Nephron progenitor cell (in vitro differentiated cells): ENCODE measurements at regions not wholly inside any gene's neighbourhood (a gene's known extent, or its start where the extent isn't known, plus 50 kb on each side); places are given as distances from the start of the nearest gene placed in this dataset.
A peak's percentile ranks its signal among the peaks of the same experiment; 100 is the strongest.

Experiments
- DNase-seq: peaks from one replicate; pipeline ENCODE4 v3.0.0; 2021
- H3K27ac Mint-ChIP-seq: 2 replicates; pipeline ENCODE4 v1.8.0; 2021; ENCODE audit warnings: mild to moderate bottlenecking, moderate library complexity, mixed read lengths
- H3K27me3 Mint-ChIP-seq: 2 replicates; pipeline ENCODE4 v1.8.0; 2021; ENCODE audit warnings: mild to moderate bottlenecking, low read depth, mixed read lengths; ENCODE audit not compliant: poor library complexity
- H3K36me3 Mint-ChIP-seq: 2 replicates; pipeline ENCODE4 v1.8.0; 2021; ENCODE audit warnings: low read depth, mixed read lengths
- H3K4me1 Mint-ChIP-seq: 2 replicates; pipeline ENCODE4 v1.8.0; 2021; ENCODE audit warnings: mixed read lengths
- H3K4me3 Mint-ChIP-seq: 2 replicates; pipeline ENCODE4 v1.8.0; 2021; ENCODE audit warnings: mild to moderate bottlenecking, moderate library complexity, mixed read lengths
- H3K9me3 Mint-ChIP-seq: 2 replicates; pipeline ENCODE4 v1.8.0; 2021; ENCODE audit warnings: mild to moderate bottlenecking, moderate library complexity, mixed read lengths
- TF ChIP-seq, protein P1 (sequence below): fragments of 200-600 bp; sonication (generic); IDR thresholded peaks from 2 replicates; pipeline ENCODE4 v1.5.0; 2021; ENCODE audit warnings: antibody characterized with exemption

DNA sequence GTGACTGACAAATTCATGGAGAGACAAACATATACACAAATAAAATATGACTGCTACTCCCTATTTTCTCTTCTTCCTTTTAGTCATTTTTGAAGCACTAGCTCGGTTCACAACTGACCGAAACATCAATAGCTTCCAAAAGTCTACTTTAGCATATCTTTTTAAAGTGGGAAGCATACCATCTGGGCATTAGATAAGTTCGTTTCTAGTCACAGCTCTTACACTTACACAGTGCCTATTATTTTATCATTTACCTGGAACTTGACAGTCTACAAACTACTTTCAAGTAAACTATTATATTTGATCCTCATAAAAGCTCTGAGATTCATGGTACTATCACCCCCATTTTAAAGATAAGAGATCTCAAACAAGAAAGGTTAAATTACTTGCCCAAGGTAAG is 458.5 kb downstream of the LMO7 start:
- Mint-ChIP-seq H3K4me1 (no peaks in the 10 kb centered on the region), H3K27ac (no peak overlapping the region), H3K27me3 (peaks cover under 1% of the 10 kb centered on the region), H3K4me3 (no peak overlapping the region), H3K9me3 (no peaks in the 10 kb centered on the region), H3K36me3 (no peaks in the 10 kb centered on the region)
- DNase-seq, result no peak
- TF ChIP-seq, protein P1, sequence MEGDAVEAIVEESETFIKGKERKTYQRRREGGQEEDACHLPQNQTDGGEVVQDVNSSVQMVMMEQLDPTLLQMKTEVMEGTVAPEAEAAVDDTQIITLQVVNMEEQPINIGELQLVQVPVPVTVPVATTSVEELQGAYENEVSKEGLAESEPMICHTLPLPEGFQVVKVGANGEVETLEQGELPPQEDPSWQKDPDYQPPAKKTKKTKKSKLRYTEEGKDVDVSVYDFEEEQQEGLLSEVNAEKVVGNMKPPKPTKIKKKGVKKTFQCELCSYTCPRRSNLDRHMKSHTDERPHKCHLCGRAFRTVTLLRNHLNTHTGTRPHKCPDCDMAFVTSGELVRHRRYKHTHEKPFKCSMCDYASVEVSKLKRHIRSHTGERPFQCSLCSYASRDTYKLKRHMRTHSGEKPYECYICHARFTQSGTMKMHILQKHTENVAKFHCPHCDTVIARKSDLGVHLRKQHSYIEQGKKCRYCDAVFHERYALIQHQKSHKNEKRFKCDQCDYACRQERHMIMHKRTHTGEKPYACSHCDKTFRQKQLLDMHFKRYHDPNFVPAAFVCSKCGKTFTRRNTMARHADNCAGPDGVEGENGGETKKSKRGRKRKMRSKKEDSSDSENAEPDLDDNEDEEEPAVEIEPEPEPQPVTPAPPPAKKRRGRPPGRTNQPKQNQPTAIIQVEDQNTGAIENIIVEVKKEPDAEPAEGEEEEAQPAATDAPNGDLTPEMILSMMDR, result no peak

DNA sequence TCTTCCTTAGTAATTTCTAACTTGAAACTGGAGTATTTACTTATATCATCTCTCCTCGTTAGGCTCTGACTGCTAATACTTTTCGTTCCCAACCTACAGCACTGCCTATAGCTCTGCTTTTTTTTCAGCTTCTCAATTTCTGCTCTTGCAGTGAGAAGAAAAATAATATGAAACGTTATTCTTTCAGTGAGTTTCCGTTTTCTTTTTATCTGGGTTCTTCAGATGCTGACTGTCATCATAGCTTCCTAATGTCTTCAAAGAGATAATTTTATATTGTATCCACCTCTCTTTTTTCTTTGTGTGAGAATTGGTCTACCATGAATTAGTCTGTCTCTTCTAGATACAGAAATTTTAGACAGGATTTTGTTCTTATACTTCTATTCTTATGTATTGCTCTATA is 454.9 kb downstream of the LMO7 start:
- Mint-ChIP-seq H3K27me3 (no peaks in the 10 kb centered on the region), H3K27ac (no peak overlapping the region), H3K9me3 (peaks cover 18% of the 10 kb centered on the region), H3K4me3 (no peak overlapping the region), H3K4me1 (no peaks in the 10 kb centered on the region), H3K36me3 (no peaks in the 10 kb centered on the region)
- no peak for DNase-seq
- TF ChIP-seq, protein P1, result no peak

DNA sequence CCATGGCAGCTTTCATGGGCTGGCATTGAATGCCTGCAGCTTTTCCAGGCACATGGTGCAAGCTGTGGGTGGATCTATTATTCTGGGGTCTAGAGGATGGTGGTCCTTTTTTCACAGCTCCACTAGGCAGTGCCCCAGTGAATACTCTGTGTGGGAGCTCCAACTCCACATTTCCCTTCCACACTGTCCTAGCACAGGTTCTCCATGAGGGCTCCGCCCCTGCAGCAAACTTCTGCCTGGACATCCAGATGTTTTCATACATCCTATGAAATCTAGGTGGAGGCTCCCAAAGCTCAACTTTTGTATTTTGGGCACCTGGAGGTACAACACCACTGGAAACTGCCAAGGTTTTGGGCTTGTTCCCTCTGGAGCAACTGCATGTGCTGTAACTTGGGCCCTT is 450.6 kb downstream of the LMO7 start:
- TF ChIP-seq, protein P1, result no peak
- Mint-ChIP-seq H3K27ac (no peak overlapping the region), H3K4me1 (no peaks in the 10 kb centered on the region), H3K36me3 (no peaks in the 10 kb centered on the region), H3K9me3 (peaks cover 29% of the 10 kb centered on the region), H3K4me3 (no peak overlapping the region), H3K27me3 (no peaks in the 10 kb centered on the region)
- DNase-seq, result no peak

DNA sequence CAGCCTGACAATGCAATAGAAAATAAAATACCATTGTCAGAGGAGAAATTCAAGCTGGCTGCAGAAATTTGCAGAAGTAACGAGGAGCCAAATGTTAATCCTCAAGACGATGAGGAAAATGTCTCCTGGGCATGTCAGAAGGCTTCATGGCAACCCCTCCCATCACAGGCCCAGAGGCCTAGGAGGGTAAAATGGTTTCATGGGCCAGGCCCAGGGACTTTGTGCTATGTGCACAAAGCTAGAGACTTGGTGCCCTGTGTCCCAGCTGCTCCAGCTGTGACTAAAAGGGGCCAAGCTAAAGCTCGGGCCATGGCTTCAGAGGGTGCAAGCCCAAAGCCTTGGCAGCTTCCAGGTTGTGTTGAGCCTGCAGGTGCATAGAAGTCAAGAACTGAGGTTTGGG is 431.7 kb downstream of the LMO7 start:
- Mint-ChIP-seq H3K27ac (no peak overlapping the region), H3K27me3 (no peaks in the 10 kb centered on the region), H3K36me3 (peaks cover 5% of the 10 kb centered on the region), H3K9me3 (peaks cover 57% of the 10 kb centered on the region), H3K4me3 (no peak overlapping the region), H3K4me1 (no peaks in the 10 kb centered on the region)
- TF ChIP-seq, protein P1, result no peak
- no peak for DNase-seq

DNA sequence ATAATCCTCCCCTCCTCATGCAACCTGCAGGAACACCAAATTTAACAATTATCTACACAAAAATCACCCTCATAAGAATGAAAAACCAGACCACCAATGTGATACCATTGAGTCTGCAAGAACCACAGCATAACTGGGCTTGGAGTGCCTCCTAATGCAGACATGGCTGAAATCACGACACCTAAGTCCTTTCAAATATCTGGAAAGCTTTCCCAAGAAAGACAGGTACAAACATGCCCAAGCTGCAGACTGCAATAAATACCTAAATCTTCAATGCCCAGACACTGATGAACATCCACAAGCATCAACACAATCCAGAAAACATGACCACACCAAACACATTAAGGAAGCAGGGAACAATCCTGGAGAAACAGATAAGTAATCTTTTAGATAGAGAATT is 417.1 kb downstream of the LMO7 start:
- H3K27ac Mint-ChIP-seq, result peak overlapping the region; percentile 30
- H3K27me3 Mint-ChIP-seq, result peaks cover 16% of the 10 kb centered on the region
- DNase-seq, result no peak
- peaks cover 8% of the 10 kb centered on the region for H3K9me3 Mint-ChIP-seq
- H3K36me3 Mint-ChIP-seq, result no peaks in the 10 kb centered on the region
- no peak overlapping the region for H3K4me3 Mint-ChIP-seq
- TF ChIP-seq, protein P1, result no peak
- no peaks in the 10 kb centered on the region for H3K4me1 Mint-ChIP-seq

DNA sequence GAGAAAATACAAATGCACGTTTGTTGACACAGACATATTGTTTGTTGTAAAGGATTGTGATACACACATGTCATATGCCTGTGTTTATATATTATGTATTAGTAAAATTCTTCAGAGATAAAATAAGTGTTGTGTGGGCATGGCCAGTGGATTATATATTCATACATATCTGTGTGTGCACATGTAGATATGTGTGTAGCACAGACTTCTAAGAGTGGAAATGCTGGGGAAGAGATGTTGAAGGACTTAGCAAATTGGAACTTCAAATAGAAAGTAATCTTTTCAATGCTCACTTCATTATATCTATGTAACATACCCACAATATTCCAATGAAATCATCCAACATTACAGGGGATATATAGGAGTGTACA is 413.2 kb downstream of the LMO7 start:
- Mint-ChIP-seq H3K27ac (no peak overlapping the region), H3K36me3 (no peaks in the 10 kb centered on the region)

More for the DNA sequence above, 413.2 kb downstream of the LMO7 start:
- no peaks in the 10 kb centered on the region for H3K4me1 Mint-ChIP-seq
- H3K4me3 Mint-ChIP-seq, result no peak overlapping the region
- TF ChIP-seq, protein P1, result no peak
- DNase-seq, result no peak
- H3K27me3 Mint-ChIP-seq, result peaks cover 18% of the 10 kb centered on the region
- H3K9me3 Mint-ChIP-seq, result no peaks in the 10 kb centered on the region
